ENCODE measurements at regions not wholly inside any gene's neighbourhood (a gene's known extent, or its start where the extent isn't known, plus 50 kb on each side); places are given as distances from the start of the nearest gene placed in this dataset.

DNA sequence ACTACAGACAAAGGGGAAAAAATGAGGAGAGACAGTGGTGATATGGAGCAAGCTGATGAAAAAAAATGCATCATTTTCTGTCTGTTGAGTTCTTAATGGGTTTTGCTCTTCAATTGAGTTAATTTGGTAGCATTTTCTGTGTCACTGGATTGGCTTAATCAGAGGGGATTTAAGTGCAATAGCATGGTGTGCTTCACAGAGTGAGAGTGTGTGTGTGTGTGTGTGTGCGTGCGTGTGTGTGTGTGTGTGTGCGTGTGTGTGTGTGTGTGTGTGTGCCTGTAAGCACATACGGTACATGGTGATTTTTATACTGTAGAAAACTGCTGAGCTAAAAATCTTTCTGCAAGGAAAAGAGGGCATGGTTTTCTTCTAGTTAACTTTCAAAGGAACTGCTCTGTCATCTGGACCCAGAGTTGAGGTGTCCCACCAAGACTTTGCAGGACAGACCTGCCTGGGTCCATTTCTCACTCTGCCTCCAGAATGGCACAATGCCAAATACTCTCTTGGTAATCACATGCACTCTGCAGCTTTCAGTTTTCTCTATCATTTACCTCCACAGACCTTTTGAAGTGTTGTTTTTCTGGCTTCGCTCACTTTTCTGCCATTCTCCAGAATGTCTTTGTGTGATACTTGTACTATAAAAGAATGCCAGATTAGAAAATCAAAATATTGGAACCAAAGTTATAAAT, 952.6 kb upstream of the SOX9 start:
- no peak for DNase-seq (ENCODE audit: extremely low read depth, insufficient read length)
- Histone ChIP-seq H3K27me3 (replicated peaks; ENCODE audit: control insufficient read depth, insufficient read depth, low read length) (no peaks in the 10 kb centered on the region), H3K4me3 (replicated peaks; ENCODE audit: low read depth, low read length) (no peak overlapping the region), H3K36me3 (ENCODE audit: control insufficient read depth, insufficient read depth, low read length) (no peaks in the 10 kb centered on the region)
- TF ChIP-seq, protein P1, sequence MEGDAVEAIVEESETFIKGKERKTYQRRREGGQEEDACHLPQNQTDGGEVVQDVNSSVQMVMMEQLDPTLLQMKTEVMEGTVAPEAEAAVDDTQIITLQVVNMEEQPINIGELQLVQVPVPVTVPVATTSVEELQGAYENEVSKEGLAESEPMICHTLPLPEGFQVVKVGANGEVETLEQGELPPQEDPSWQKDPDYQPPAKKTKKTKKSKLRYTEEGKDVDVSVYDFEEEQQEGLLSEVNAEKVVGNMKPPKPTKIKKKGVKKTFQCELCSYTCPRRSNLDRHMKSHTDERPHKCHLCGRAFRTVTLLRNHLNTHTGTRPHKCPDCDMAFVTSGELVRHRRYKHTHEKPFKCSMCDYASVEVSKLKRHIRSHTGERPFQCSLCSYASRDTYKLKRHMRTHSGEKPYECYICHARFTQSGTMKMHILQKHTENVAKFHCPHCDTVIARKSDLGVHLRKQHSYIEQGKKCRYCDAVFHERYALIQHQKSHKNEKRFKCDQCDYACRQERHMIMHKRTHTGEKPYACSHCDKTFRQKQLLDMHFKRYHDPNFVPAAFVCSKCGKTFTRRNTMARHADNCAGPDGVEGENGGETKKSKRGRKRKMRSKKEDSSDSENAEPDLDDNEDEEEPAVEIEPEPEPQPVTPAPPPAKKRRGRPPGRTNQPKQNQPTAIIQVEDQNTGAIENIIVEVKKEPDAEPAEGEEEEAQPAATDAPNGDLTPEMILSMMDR (IDR thresholded peaks at IDR 0.05; ENCODE audit: insufficient read depth, low read length, poor library complexity, severe bottlenecking) = no peak

DNA sequence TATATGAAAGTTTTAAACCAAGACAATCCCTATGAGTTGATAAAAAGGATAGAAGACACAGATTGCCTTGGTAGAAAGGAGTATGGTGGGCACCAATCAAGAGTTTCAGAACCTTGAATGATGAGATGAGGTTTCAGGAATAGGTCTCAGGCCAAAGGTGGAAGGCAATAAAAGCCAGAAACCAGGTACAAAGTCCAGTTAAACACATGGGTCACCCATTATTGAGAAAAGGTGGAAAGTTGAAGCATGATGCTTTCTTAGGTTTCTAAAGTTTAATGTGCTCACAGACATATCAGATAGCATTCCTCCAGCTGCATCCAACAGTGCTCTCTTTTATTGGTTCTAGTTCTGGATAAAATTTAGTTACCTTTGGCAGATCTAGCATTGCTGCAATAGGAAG, 950.8 kb upstream of the SOX9 start:
- H3K4me3 ChIP-seq (replicated peaks; ENCODE audit: low read depth, low read length) = no peak overlapping the region
- DNase-seq (ENCODE audit: extremely low read depth, insufficient read length) = no peak
- H3K36me3 ChIP-seq (ENCODE audit: control insufficient read depth, insufficient read depth, low read length) = no peaks in the 10 kb centered on the region
- no peaks in the 10 kb centered on the region for H3K27me3 ChIP-seq (replicated peaks; ENCODE audit: control insufficient read depth, insufficient read depth, low read length)
- TF ChIP-seq, protein P1 (IDR thresholded peaks at IDR 0.05; ENCODE audit: insufficient read depth, low read length, poor library complexity, severe bottlenecking) = no peak

GRCh38 chr17:71171270-71171669, 949.5 kb upstream of the SOX9 start:
- Histone ChIP-seq H3K27me3 (replicated peaks; ENCODE audit: control insufficient read depth, insufficient read depth, low read length) (no peaks in the 10 kb centered on the region), H3K4me3 (replicated peaks; ENCODE audit: low read depth, low read length) (no peak overlapping the region), H3K36me3 (ENCODE audit: control insufficient read depth, insufficient read depth, low read length) (no peaks in the 10 kb centered on the region)
- TF ChIP-seq, protein P1 (IDR thresholded peaks at IDR 0.05; ENCODE audit: insufficient read depth, low read length, poor library complexity, severe bottlenecking) = no peak
- DNase-seq (ENCODE audit: extremely low read depth, insufficient read length) = no peak

- Histone ChIP-seq H3K27me3 (replicated peaks; ENCODE audit: control insufficient read depth, insufficient read depth, low read length) (no peaks in the 10 kb centered on the region), H3K36me3 (ENCODE audit: control insufficient read depth, insufficient read depth, low read length) (no peaks in the 10 kb centered on the region), H3K4me3 (replicated peaks; ENCODE audit: low read depth, low read length) (no peak overlapping the region)
- TF ChIP-seq, protein P1 (IDR thresholded peaks at IDR 0.05; ENCODE audit: insufficient read depth, low read length, poor library complexity, severe bottlenecking) = no peak
- DNase-seq (ENCODE audit: extremely low read depth, insufficient read length) = no peak
Observed at GRCh38 chr17:71173991-71174390, 946.8 kb upstream of the SOX9 start.

DNA sequence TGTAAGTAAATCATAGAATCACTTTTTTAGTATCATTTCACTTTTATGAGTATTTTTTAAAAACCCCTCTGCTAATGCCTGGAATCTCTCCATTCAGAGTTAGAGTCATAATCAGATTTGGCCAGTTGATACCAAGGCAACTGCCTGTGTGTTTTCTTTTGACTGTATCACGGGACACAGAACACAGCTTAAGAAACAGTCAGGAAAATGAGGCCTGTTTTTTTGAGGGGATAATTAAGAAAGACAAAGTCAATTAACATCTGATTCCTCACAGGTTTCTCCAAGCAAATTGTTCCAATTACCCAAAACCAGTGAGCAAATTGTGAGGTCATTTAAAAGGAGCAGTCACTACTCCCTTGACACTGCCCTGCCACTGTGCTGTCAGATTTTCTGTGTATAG, 944.5 kb upstream of the SOX9 start:
- H3K36me3 ChIP-seq (ENCODE audit: control insufficient read depth, insufficient read depth, low read length) = no peaks in the 10 kb centered on the region
- TF ChIP-seq, protein P1 (IDR thresholded peaks at IDR 0.05; ENCODE audit: insufficient read depth, low read length, poor library complexity, severe bottlenecking) = no peak
- DNase-seq (ENCODE audit: extremely low read depth, insufficient read length) = no peak
- H3K4me3 ChIP-seq (replicated peaks; ENCODE audit: low read depth, low read length) = no peak overlapping the region
- H3K27me3 ChIP-seq (replicated peaks; ENCODE audit: control insufficient read depth, insufficient read depth, low read length) = no peaks in the 10 kb centered on the region

All from GM06990 (cell line).